DOHH2 (cell line): ENCODE measurements at regions not wholly inside any gene's neighbourhood (a gene's known extent, or its start where the extent isn't known, plus 50 kb on each side); places are given as distances from the start of the nearest gene placed in this dataset.

ENCODE experiments used
- H3F3A ChIP-seq: fragments of 200-600 bp; sonication (generic), shearing (Covaris generic); 2 replicates; pipeline ENCODE4 v1.6.0; 2016; ENCODE audit warnings: antibody characterized with exemption, mild to moderate bottlenecking; ENCODE audit not compliant: control insufficient read depth, insufficient read depth
- H3K27ac ChIP-seq: fragments of 200-600 bp; sonication (generic); 2 replicates; pipeline ENCODE4 v1.5.1; 2014; ENCODE audit warnings: low read depth, mild to moderate bottlenecking, low read length, moderate library complexity
- H3K27me3 ChIP-seq: fragments of 200-600 bp; sonication (generic); 2 replicates; pipeline ENCODE4 v1.6.1; 2014; ENCODE audit warnings: mild to moderate bottlenecking, low read length, mixed read lengths; ENCODE audit not compliant: control insufficient read depth
- H3K36me3 ChIP-seq: fragments of 200-600 bp; sonication (generic); 2 replicates; pipeline ENCODE4 v1.6.1; 2014; ENCODE audit warnings: mild to moderate bottlenecking, low read length, moderate library complexity, mixed read lengths; ENCODE audit not compliant: control insufficient read depth
- H3K4me1 ChIP-seq: fragments of 200-600 bp; sonication (generic); 2 replicates; pipeline ENCODE4 v1.6.1; 2014; ENCODE audit warnings: mild to moderate bottlenecking, low read length, mixed read lengths; ENCODE audit not compliant: control insufficient read depth
- H3K4me2 ChIP-seq: fragments of 200-600 bp; sonication (generic); 2 replicates; pipeline ENCODE4 v1.6.0; 2014; ENCODE audit warnings: mild to moderate bottlenecking, low read length, moderate library complexity
- H3K4me3 ChIP-seq: fragments of 200-600 bp; sonication (generic); 2 replicates; pipeline ENCODE4 v1.5.1; 2014; ENCODE audit warnings: mild to moderate bottlenecking, low read length, mixed read lengths
- H3K79me2 ChIP-seq: fragments of 200-600 bp; sonication (generic); 2 replicates; pipeline ENCODE4 v1.6.1; 2014; ENCODE audit warnings: mild to moderate bottlenecking, low read length, mixed read lengths; ENCODE audit not compliant: control insufficient read depth
- H3K9me2 ChIP-seq: fragments of 200-600 bp; sonication (generic); replicated peaks from 2 replicates; pipeline ENCODE4 v1.6.1; 2014; ENCODE audit warnings: mild to moderate bottlenecking, low read length, mixed read lengths; ENCODE audit not compliant: control insufficient read depth
- H3K9me3 ChIP-seq: fragments of 200-600 bp; sonication (generic); 2 replicates; pipeline ENCODE4 v1.6.1; 2014; ENCODE audit warnings: antibody characterized with exemption, low read length, mixed read lengths; ENCODE audit not compliant: control insufficient read depth, insufficient read depth
- H4K20me1 ChIP-seq: fragments of 200-600 bp; sonication (generic); 2 replicates; pipeline ENCODE4 v1.6.0; 2014; ENCODE audit warnings: low read depth, mild to moderate bottlenecking, antibody characterized with exemption, low read length, moderate library complexity; ENCODE audit not compliant: control insufficient read depth, insufficient read depth
- EZH2phosphoT487 ChIP-seq: fragments of 200-600 bp; sonication (generic); IDR thresholded peaks from 2 replicates; pipeline ENCODE4 v1.6.1; 2017; ENCODE audit warnings: borderline replicate concordance, mild to moderate bottlenecking, antibody characterized with exemption, low read length, moderate library complexity, mixed read lengths
- TF ChIP-seq, protein P1 (sequence below): fragments of 200-600 bp; sonication (generic); IDR thresholded peaks from one replicate; pipeline ENCODE4 v1.5.1; 2014; ENCODE audit warnings: antibody characterized with exemption, mild to moderate bottlenecking, low read depth, low read length; ENCODE audit not compliant: poor library complexity, severe bottlenecking

DNA sequence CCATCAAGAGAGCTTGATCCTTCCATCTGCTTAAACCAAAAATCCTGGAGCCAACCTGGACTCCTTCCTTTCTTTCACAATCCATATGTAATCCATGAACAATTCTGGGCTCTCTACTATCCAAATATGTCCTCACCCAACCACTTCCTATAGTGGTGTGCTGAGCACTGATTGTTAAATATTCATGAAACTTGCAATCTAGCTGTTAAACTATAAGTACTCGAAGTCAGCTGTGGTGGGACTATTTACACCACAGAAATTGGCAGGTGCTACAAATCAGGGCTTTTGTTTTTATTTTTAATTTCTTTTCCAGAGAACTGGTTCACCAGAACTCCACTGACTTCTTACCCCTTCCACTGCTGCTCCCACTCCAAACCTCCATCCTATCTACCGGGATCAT is 57.2 kb upstream of the KCND3 start:
- Histone ChIP-seq H3K9me2 (no peaks in the 10 kb centered on the region), H4K20me1 (no peaks in the 10 kb centered on the region), H3K4me2 (no peak overlapping the region), H3K27ac (no peak overlapping the region), H3K36me3 (no peaks in the 10 kb centered on the region), H3K4me3 (no peak overlapping the region), H3F3A (no peaks in the 10 kb centered on the region), H3K79me2 (no peaks in the 10 kb centered on the region), H3K9me3 (no peaks in the 10 kb centered on the region), H3K27me3 (no peaks in the 10 kb centered on the region; the same call in 1 of the 2 replicates), H3K4me1 (no peaks in the 10 kb centered on the region)
- TF ChIP-seq EZH2phosphoT487: no peak
- TF ChIP-seq, protein P1, sequence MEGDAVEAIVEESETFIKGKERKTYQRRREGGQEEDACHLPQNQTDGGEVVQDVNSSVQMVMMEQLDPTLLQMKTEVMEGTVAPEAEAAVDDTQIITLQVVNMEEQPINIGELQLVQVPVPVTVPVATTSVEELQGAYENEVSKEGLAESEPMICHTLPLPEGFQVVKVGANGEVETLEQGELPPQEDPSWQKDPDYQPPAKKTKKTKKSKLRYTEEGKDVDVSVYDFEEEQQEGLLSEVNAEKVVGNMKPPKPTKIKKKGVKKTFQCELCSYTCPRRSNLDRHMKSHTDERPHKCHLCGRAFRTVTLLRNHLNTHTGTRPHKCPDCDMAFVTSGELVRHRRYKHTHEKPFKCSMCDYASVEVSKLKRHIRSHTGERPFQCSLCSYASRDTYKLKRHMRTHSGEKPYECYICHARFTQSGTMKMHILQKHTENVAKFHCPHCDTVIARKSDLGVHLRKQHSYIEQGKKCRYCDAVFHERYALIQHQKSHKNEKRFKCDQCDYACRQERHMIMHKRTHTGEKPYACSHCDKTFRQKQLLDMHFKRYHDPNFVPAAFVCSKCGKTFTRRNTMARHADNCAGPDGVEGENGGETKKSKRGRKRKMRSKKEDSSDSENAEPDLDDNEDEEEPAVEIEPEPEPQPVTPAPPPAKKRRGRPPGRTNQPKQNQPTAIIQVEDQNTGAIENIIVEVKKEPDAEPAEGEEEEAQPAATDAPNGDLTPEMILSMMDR: no peak

DNA sequence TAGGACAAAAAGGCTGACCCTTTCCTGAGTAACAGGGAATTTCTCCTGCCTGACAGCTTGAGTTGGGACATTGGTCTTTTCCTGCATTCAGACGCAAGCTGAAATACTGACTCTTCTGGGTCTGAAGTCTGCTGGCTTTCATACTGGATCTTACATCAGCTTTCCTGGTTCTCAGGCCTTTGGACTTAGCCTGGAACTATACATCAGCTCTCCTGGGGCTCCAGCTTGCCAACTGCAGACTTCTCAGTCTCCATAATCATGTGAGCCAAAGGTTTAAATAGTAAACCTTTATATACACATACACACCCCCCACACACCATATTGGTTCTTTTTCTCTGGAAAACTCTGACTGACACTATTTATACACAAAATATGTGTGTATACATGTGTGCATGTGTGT is 59.0 kb upstream of the KCND3 start:
- Histone ChIP-seq H3K9me2 (no peaks in the 10 kb centered on the region), H3K4me3 (no peak overlapping the region)

GRCh38 chr1:112054510-112054909 is 65.0 kb upstream of the KCND3 start:
- Histone ChIP-seq H4K20me1 (no peaks in the 10 kb centered on the region), H3K9me2 (no peaks in the 10 kb centered on the region), H3K4me1 (no peaks in the 10 kb centered on the region), H3K9me3 (no peaks in the 10 kb centered on the region), H3K4me2 (no peak overlapping the region), H3K79me2 (no peaks in the 10 kb centered on the region), H3F3A (no peaks in the 10 kb centered on the region), H3K27ac (no peak overlapping the region), H3K4me3 (no peak overlapping the region), H3K27me3 (no peaks in the 10 kb centered on the region), H3K36me3 (no peaks in the 10 kb centered on the region)
- TF ChIP-seq, protein P1: no peak
- TF ChIP-seq EZH2phosphoT487: no peak

More for the DNA sequence above, 59.0 kb upstream of the KCND3 start:
- no peaks in the 10 kb centered on the region; the same call in 1 of the 2 replicates for H3K27me3 ChIP-seq
- no peaks in the 10 kb centered on the region for H3F3A ChIP-seq
- H3K4me1 ChIP-seq: no peaks in the 10 kb centered on the region
- no peaks in the 10 kb centered on the region for H3K79me2 ChIP-seq
- no peak overlapping the region for H3K4me2 ChIP-seq
- H3K36me3 ChIP-seq: no peaks in the 10 kb centered on the region
- no peaks in the 10 kb centered on the region for H4K20me1 ChIP-seq
- H3K9me3 ChIP-seq: no peaks in the 10 kb centered on the region
- H3K27ac ChIP-seq: no peak overlapping the region
- TF ChIP-seq EZH2phosphoT487: no peak
- TF ChIP-seq, protein P1: no peak
